H1 (cell line): ENCODE measurements at regions not wholly inside any gene's neighbourhood (a gene's known extent, or its start where the extent isn't known, plus 50 kb on each side); places are given as distances from the start of the nearest gene placed in this dataset.

Experiments used
- GTF2F1 ChIP-seq: IDR thresholded peaks from 2 replicates; pipeline ENCODE4 v1.6.1; 2012; ENCODE audit warnings: low read depth, low read length, improper control_type of control experiment, borderline replicate concordance
- POLR2A ChIP-seq, 2 experiments: IDR thresholded peaks; 1 replicate in 1 of 2; 2 replicates in 1 of 2; pipeline ENCODE4 v1.6.1; 2011; ENCODE audit warnings: low read depth in 2 of 2, low read length in 2 of 2, mild to moderate bottlenecking in 2 of 2; ENCODE audit errors: control extremely low read depth in 1 of 2
- RAD21 ChIP-seq, 2 experiments: IDR thresholded peaks in 1 of 2; conservative IDR thresholded peaks in 1 of 2; 2 replicates each; pipeline ENCODE4 v1.6.1; 2011; ENCODE audit warnings: low read depth in 2 of 2, low read length in 2 of 2, improper control_type of control experiment in 1 of 2, inconsistent platforms in 1 of 2, mild to moderate bottlenecking in 1 of 2, moderate library complexity in 1 of 2
- SAP30 ChIP-seq: fragments of 300-600 bp; sonication (generic); IDR thresholded peaks from 2 replicates; pipeline ENCODE4 v1.7.1; 2012; ENCODE audit warnings: low read length, moderate library complexity, mild to moderate bottlenecking, inconsistent platforms; ENCODE audit not compliant: insufficient read depth, insufficient replicate concordance
- TEAD4 ChIP-seq: IDR thresholded peaks from 2 replicates; pipeline ENCODE4 v1.6.1; 2012; ENCODE audit warnings: low read depth, low read length, inconsistent platforms, mixed read lengths
- TF ChIP-seq, protein P1 (sequence below): IDR thresholded peaks from 2 replicates; pipeline ENCODE4 v1.6.1; 2012; ENCODE audit warnings: low read length, inconsistent platforms

DNA sequence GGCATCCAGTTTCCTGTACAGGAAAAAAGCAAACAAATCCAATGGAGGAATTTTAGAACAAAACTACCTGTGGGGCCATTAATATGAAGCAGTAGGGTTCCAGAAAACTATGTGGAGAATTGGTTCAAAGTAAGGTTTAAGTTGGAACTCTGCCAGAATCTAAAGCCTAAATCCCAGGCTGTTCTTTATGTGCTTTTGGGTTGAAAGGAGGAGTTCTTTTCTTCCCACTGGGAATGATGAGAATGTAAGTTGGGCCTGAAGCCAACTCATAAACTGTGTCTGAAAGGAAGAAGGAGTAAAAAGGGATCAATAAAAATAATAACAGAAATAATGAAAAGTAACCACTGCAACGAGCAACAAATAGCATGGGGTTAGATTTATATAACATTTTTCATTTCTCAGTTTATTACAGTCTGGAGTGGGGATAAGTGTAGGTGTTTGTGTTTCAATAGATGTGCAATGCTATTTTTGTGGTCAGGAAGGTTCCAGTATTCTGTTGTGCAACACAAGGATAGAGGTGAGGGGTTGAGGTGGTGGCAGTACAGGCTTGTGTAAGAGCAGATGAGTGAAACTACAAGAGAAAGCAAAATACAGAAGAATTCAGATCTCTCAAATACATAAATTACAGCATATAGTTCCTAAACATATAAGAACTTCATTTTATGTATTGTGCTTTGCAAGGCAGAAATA is 373.6 kb downstream of the EMP1 start (continued):
- TF ChIP-seq RAD21 (IDR thresholded peaks at IDR 0.05 in 1 of 2, conservative IDR thresholded peaks at IDR 0.05 in 1 of 2; ENCODE audit: low read depth in 2 of 2, low read length in 2 of 2) (no peak), POLR2A (IDR thresholded peaks at IDR 0.05; ENCODE audit: control extremely low read depth in 1 of 2, low read depth in 2 of 2, low read length in 2 of 2) (no peak), SAP30 (no peak), TEAD4 (no peak), GTF2F1 (no peak)
- TF ChIP-seq, protein P1, sequence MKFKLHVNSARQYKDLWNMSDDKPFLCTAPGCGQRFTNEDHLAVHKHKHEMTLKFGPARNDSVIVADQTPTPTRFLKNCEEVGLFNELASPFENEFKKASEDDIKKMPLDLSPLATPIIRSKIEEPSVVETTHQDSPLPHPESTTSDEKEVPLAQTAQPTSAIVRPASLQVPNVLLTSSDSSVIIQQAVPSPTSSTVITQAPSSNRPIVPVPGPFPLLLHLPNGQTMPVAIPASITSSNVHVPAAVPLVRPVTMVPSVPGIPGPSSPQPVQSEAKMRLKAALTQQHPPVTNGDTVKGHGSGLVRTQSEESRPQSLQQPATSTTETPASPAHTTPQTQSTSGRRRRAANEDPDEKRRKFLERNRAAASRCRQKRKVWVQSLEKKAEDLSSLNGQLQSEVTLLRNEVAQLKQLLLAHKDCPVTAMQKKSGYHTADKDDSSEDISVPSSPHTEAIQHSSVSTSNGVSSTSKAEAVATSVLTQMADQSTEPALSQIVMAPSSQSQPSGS, result no peak
- TF ChIP-seq, all 59 proteins: peak for 0
